K562 (cell line): ENCODE measurements at regions not wholly inside any gene's neighbourhood (a gene's known extent, or its start where the extent isn't known, plus 50 kb on each side); places are given as distances from the start of the nearest gene placed in this dataset.

Source experiments
- ATAC-seq: fragments of 200-7000 bp; cut with Tn5 transposase; 3 replicates; pipeline ENCODE4 v1.9.1; 2020; ENCODE audit warnings: moderate library complexity
- BruUV-seq: library from RNA; stranded (reverse); fragments of 400-500 nt; replicated peaks from 2 replicates; lab custom pipeline; 2021; lab: Mats Ljungman, UMichigan
- CTCF ChIA-PET: fragments of 300-600 bp; formaldehyde crosslinking; extraction: SDS; loops from one replicate; lab custom pipeline; 2021; ENCODE audit warnings: low intra/inter-chr PET ratio; lab: Yijun Ruan, JAX
- POLR2A ChIA-PET: fragments of 300-600, 350-650 bp; sonication (Branson Sonifier 250); formaldehyde crosslinking; extraction: SDS; loops from one replicate; lab custom pipeline; 2021; ENCODE audit warnings: antibody characterized with exemption, inconsistent platforms; lab: Yijun Ruan, JAX
- DNase-seq, 4 experiments: peaks; one replicate each; pipeline versions ENCODE4 v3.0.0 to v3.0.0-alpha.2; 2011 to 2018; ENCODE audit warnings: low spot score in 3 of 4, mixed read lengths in 3 of 4; ENCODE audit errors: extremely low read depth in 1 of 4
- FAIRE-seq: peaks from 2 replicates; lab custom pipeline; 2011; peaks lifted over from hg19 to GRCh38; lab: Jason Lieb, UNC
- H2AFZ ChIP-seq: 2 replicates; pipeline ENCODE4 v1.6.0; 2011; ENCODE audit warnings: low read depth, low read length, control low read depth, inconsistent platforms
- H3K27ac ChIP-seq: fragments of 200-600 bp; 3 replicates; pipeline ENCODE4 v1.8.0; 2011; ENCODE audit warnings: low read depth, mild to moderate bottlenecking, control low read depth, inconsistent platforms, low read length, moderate library complexity, mixed read lengths; ENCODE audit errors: extremely low read depth
- H3K27me3 ChIP-seq, 2 experiments: fragments of 300-600 bp in 1 of 2; 2 replicates in 1 of 2; 3 replicates in 1 of 2; pipeline versions ENCODE4 v1.6.0 to v1.8.0; 2011; ENCODE audit warnings: inconsistent platforms in 2 of 2, low read length in 2 of 2, mild to moderate bottlenecking in 1 of 2, mixed read lengths in 1 of 2, moderate library complexity in 1 of 2; ENCODE audit not compliant: control insufficient read depth in 2 of 2, insufficient read depth in 2 of 2
- H3K36me3 ChIP-seq: fragments of 300-600 bp; 3 replicates; pipeline ENCODE4 v1.8.0; 2011; ENCODE audit warnings: mild to moderate bottlenecking, low read length, inconsistent platforms; ENCODE audit not compliant: control insufficient read depth, insufficient read depth
- H3K4me1 ChIP-seq, 2 experiments: fragments of 200-600 bp in 1 of 2; replicated peaks in 1 of 2; 2 replicates in 1 of 2; 3 replicates in 1 of 2; pipeline versions ENCODE4 v1.5.1 to v1.8.0; 2011; ENCODE audit warnings: inconsistent platforms in 2 of 2, low read length in 2 of 2, mild to moderate bottlenecking in 1 of 2, mixed read lengths in 1 of 2, moderate library complexity in 1 of 2; ENCODE audit not compliant: control insufficient read depth in 2 of 2, insufficient read depth in 2 of 2
- H3K4me2 ChIP-seq: 2 replicates; pipeline ENCODE4 v1.6.1; 2011; ENCODE audit warnings: low read length, control low read depth, inconsistent platforms, mixed read lengths; ENCODE audit not compliant: insufficient read depth
- H3K4me3 ChIP-seq: fragments of 200-600 bp; sonication (generic), shearing (Covaris generic); 2 replicates; pipeline ENCODE4 v1.5.1; 2016; ENCODE audit warnings: control low read depth, inconsistent platforms
- H3K79me2 ChIP-seq: fragments of 200-600 bp; 3 replicates; pipeline ENCODE4 v1.8.0; 2011; ENCODE audit warnings: low read length, inconsistent platforms; ENCODE audit not compliant: control insufficient read depth, insufficient read depth
- H3K9ac ChIP-seq, 2 experiments: 2 replicates each; pipeline versions ENCODE4 v1.6.0 to v1.6.1; 2011; ENCODE audit warnings: low read depth in 2 of 2, low read length in 2 of 2, control low read depth in 1 of 2, inconsistent platforms in 1 of 2, mild to moderate bottlenecking in 1 of 2, mixed read lengths in 1 of 2; ENCODE audit not compliant: insufficient read depth in 1 of 2
- H3K9me1 ChIP-seq: one replicate; pipeline ENCODE4 v1.6.0; 2011; ENCODE audit warnings: inconsistent platforms, mild to moderate bottlenecking, low read length, moderate library complexity; ENCODE audit not compliant: control insufficient read depth, insufficient read depth
- H3K9me3 ChIP-seq: replicated peaks from 2 replicates; pipeline ENCODE4 v1.5.1; 2011; ENCODE audit warnings: low read depth, low read length, inconsistent platforms; ENCODE audit not compliant: control insufficient read depth, insufficient read depth
- H4K20me1 ChIP-seq: replicated peaks from 2 replicates; pipeline ENCODE4 v1.6.1; 2011; ENCODE audit warnings: low read length, inconsistent platforms, mixed read lengths; ENCODE audit not compliant: control insufficient read depth, insufficient read depth
- C11orf30 ChIP-seq: fragments of 450-650 bp; IDR thresholded peaks from 2 replicates; pipeline ENCODE4 v1.6.1; 2016; ENCODE audit warnings: low read depth, mild to moderate bottlenecking
- E2F5 ChIP-seq: sonication (generic); formaldehyde crosslinking; IDR thresholded peaks from 2 replicates; pipeline ENCODE4 v1.8.0; 2022; ENCODE audit warnings: mild to moderate bottlenecking, missing genetic modification reagents
- MAFF ChIP-seq: IDR thresholded peaks from 2 replicates; pipeline ENCODE4 v1.6.1; 2012; ENCODE audit warnings: low read length, improper control_type of control experiment
- MAFG ChIP-seq: fragments of 450-650 bp; conservative IDR thresholded peaks from 2 replicates; pipeline ENCODE4 v1.6.1; 2016; ENCODE audit warnings: missing genetic modification characterization, missing compliant biosample characterization
- MAFK ChIP-seq: IDR thresholded peaks from 2 replicates; pipeline ENCODE4 v1.6.1; 2011; ENCODE audit warnings: low read length, improper control_type of control experiment
- MITF ChIP-seq: IDR thresholded peaks from 2 replicates; pipeline ENCODE4 v1.6.1; 2014; ENCODE audit warnings: antibody characterized with exemption
- MYC ChIP-seq, 2 experiments: fragments of 250-450 bp in 1 of 2; sonication (Bioruptor Pico) in 1 of 2; IDR thresholded peaks; 2 replicates each; pipeline versions ENCODE4 v1.5.1 to v1.6.1; 2012 to 2021; ENCODE audit warnings: low read depth in 2 of 2, borderline replicate concordance in 1 of 2, improper control_type of control experiment in 1 of 2, low read length in 1 of 2, mild to moderate bottlenecking in 1 of 2, moderate library complexity in 1 of 2
- OTX1 ChIP-seq: fragments of 450-650 bp; formaldehyde crosslinking; IDR thresholded peaks from 2 replicates; pipeline ENCODE4 v1.4.0; 2022; ENCODE audit warnings: mild to moderate bottlenecking
- POLR2B ChIP-seq: fragments of 450-650 bp; IDR thresholded peaks from 2 replicates; pipeline ENCODE4 v1.6.1; 2018; ENCODE audit warnings: low read depth; ENCODE audit not compliant: partially characterized antibody
- ZNF316 ChIP-seq: fragments of 450-650 bp; IDR thresholded peaks from 2 replicates; pipeline ENCODE4 v1.6.1; 2016
- WGBS: fragments of 100-300 bp; shearing (Covaris generic); methylation state at CpG from one replicate; pipeline ENCODE4 v1.1.6; 2016; ENCODE audit warnings: low coverage, mixed read lengths; ENCODE audit not compliant: insufficient coverage; ENCODE audit errors: missing lambda C conversion rate; 5-methylcytosine and 5-hydroxymethylcytosine counted together
- in situ Hi-C: fragments of 300-500 bp; cut with MboI; formaldehyde crosslinking; loops from 4 replicates; pipeline ENCODE4 v1.15.0; 2018; ENCODE audit warnings: inconsistent platforms, mixed read lengths
- intact Hi-C: fragments of 100-400 bp; cut with micrococcal nuclease; formaldehyde crosslinking; loops from 2 replicates; pipeline ENCODE4 v1.14.2; 2022

- ATAC-seq, result no peak
- Histone ChIP-seq H2AFZ (no peak overlapping the region), H3K79me2 (no peaks in the 10 kb centered on the region), H4K20me1 (no peaks in the 10 kb centered on the region), H3K4me3 (no peak overlapping the region), H3K9me1 (no peaks in the 10 kb centered on the region), H3K36me3 (no peaks in the 10 kb centered on the region), H3K4me2 (no peak overlapping the region), H3K4me1 (no peaks in the 10 kb centered on the region), H3K9ac (no peak overlapping the region), H3K9me3 (no peaks in the 10 kb centered on the region), H3K27ac (no peak overlapping the region), H3K27me3 (no peaks in the 10 kb centered on the region; a peak in 1 of 5 replicates)
- intact Hi-C loops, result no loop called here
- POLR2A ChIA-PET, result no interaction called here
- no peak for FAIRE-seq
- WGBS, result 0% methylated on average over 10 of the region's 11 CpGs
- CTCF ChIA-PET, result no interaction called here
- BruUV-seq, result no TSS peak
- no peak for DNase-seq
- in situ Hi-C loops, result no loop called here
- TF ChIP-seq MAFG (tag) (peak; percentile 69), E2F5 (no peak), ZNF316 (peak; percentile 87), POLR2B (no peak), MAFK (peak; percentile 55), MAFF (peak; percentile 42; the same call in 1 of the 2 replicates), MYC (IDR thresholded peaks at IDR 0.05; ENCODE audit: low read depth, low read length) (no peak), MYC (CRISPR knock-in tag; IDR thresholded peaks at IDR 0.05; ENCODE audit: borderline replicate concordance, low read depth) (no peak), MITF (no peak), OTX1 (CRISPR knock-in tag) (no peak), C11orf30 (peak; percentile 65)
Measured at GRCh38 chr16:73337373-73338296, 289.7 kb upstream of the ZFHX3 start.
